HepG2 (cell line): ENCODE measurements at regions not wholly inside any gene's neighbourhood (a gene's known extent, or its start where the extent isn't known, plus 50 kb on each side); places are given as distances from the start of the nearest gene placed in this dataset.

Experiments used
- ATAC-seq: fragments of 200-7000 bp; cut with Tn5 transposase; 3 replicates; pipeline ENCODE4 v1.9.1; 2020; ENCODE audit warnings: mild to moderate bottlenecking, moderate library complexity
- BruUV-seq: library from RNA; stranded (reverse); fragments of 400-500 nt; replicated peaks from 2 replicates; lab custom pipeline; 2021; lab: Mats Ljungman, UMichigan
- CTCF ChIA-PET: fragments of 300-600 bp; formaldehyde crosslinking; extraction: SDS; loops from one replicate; lab custom pipeline; 2021; ENCODE audit warnings: low total read pairs, inconsistent platforms, low intra/inter-chr PET ratio; lab: Yijun Ruan, JAX
- POLR2A ChIA-PET: fragments of 350-600 bp; sonication (Branson Sonifier 250); formaldehyde crosslinking; loops from one replicate; lab custom pipeline; 2020; ENCODE audit warnings: antibody characterized with exemption, inconsistent platforms; lab: Yijun Ruan, JAX
- DNase-seq: peaks from one replicate; pipeline ENCODE4 v3.0.0-alpha.2; 2015; ENCODE audit warnings: low spot score
- FAIRE-seq: peaks from 3 replicates; lab custom pipeline; 2011; peaks lifted over from hg19 to GRCh38; lab: Jason Lieb, UNC
- H2AFZ ChIP-seq: one replicate; pipeline ENCODE4 v1.6.1; 2011; ENCODE audit warnings: low read length, inconsistent platforms
- H3K27ac ChIP-seq: fragments of 300-600 bp; 3 replicates; pipeline ENCODE4 v1.8.0; 2011; ENCODE audit warnings: mixed run types, mild to moderate bottlenecking, mixed read lengths, low read length, inconsistent platforms; ENCODE audit not compliant: insufficient read depth; ENCODE audit errors: extremely low read length
- H3K27me3 ChIP-seq, 2 experiments: fragments of 200-600 bp in 1 of 2; 2 replicates in 1 of 2; 3 replicates in 1 of 2; pipeline versions ENCODE4 v1.6.0 to v1.8.0; 2011; ENCODE audit warnings: low read length in 2 of 2, mild to moderate bottlenecking in 2 of 2, moderate library complexity in 2 of 2, inconsistent platforms in 1 of 2; ENCODE audit not compliant: insufficient read depth in 2 of 2, control insufficient read depth in 1 of 2
- H3K36me3 ChIP-seq, 2 experiments: fragments of 200-600 bp in 1 of 2; replicated peaks in 1 of 2; 2 replicates in 1 of 2; 3 replicates in 1 of 2; pipeline versions ENCODE4 v1.5.1 to v1.8.0; 2011; ENCODE audit warnings: low read length in 2 of 2, inconsistent platforms in 1 of 2; ENCODE audit not compliant: insufficient read depth in 2 of 2, control insufficient read depth in 1 of 2
- H3K4me1 ChIP-seq: 2 replicates; pipeline ENCODE4 v1.5.1; 2012; ENCODE audit warnings: low read length, inconsistent platforms; ENCODE audit not compliant: insufficient read depth
- H3K4me2 ChIP-seq: 2 replicates; pipeline ENCODE4 v1.6.0; 2011; ENCODE audit warnings: low read depth, low read length, inconsistent platforms
- H3K4me3 ChIP-seq, 3 experiments: fragments of 200-600 bp in 1 of 3; sonication (generic), shearing (Covaris generic) in 1 of 3; replicated peaks in 1 of 3; 2 replicates each; pipeline ENCODE4 v1.5.1; 2011 to 2016; ENCODE audit warnings: low read length in 3 of 3, inconsistent platforms in 2 of 3, low read depth in 2 of 3, mild to moderate bottlenecking in 2 of 3, control low read depth in 1 of 3, mixed read lengths in 1 of 3; ENCODE audit not compliant: insufficient read depth in 1 of 3
- H3K79me2 ChIP-seq: one replicate; pipeline ENCODE4 v1.6.1; 2011; ENCODE audit warnings: low read length, inconsistent platforms; ENCODE audit not compliant: insufficient read depth
- H3K9ac ChIP-seq: 2 replicates; pipeline ENCODE4 v1.6.0; 2011; ENCODE audit warnings: mild to moderate bottlenecking, low read depth, low read length, inconsistent platforms; ENCODE audit not compliant: insufficient read depth
- H3K9me3 ChIP-seq: 2 replicates; pipeline ENCODE4 v1.5.1; 2012; ENCODE audit warnings: mild to moderate bottlenecking, low read length
- H4K20me1 ChIP-seq: 2 replicates; pipeline ENCODE4 v1.6.0; 2011; ENCODE audit warnings: inconsistent platforms, mild to moderate bottlenecking, low read length, moderate library complexity; ENCODE audit not compliant: insufficient read depth
- CBX2 ChIP-seq, 2 experiments: fragments of 200-600 bp in 1 of 2; sonication (generic); formaldehyde crosslinking in 1 of 2; IDR thresholded peaks; 2 replicates each; pipeline versions ENCODE4 v1.7.0 to v1.8.1; 2018 to 2022; ENCODE audit warnings: low read depth in 2 of 2, low read length in 1 of 2, mild to moderate bottlenecking in 1 of 2, missing genetic modification reagents in 1 of 2
- HNRNPH1 ChIP-seq: fragments of 200-400 bp; formaldehyde crosslinking; optimal IDR thresholded peaks from 2 replicates; pipeline ENCODE3; 2017; ENCODE audit warnings: mild to moderate bottlenecking, low read depth, low read length
- NR3C1 ChIP-seq: sonication (generic); formaldehyde crosslinking; IDR thresholded peaks from 2 replicates; pipeline ENCODE4 v1.4.0; 2020; ENCODE audit warnings: missing genetic modification reagents
- PHB2 ChIP-seq: fragments of 450-650 bp; IDR thresholded peaks from 2 replicates; pipeline ENCODE4 v1.6.1; 2018; ENCODE audit not compliant: partially characterized antibody
- ZNF10 ChIP-seq: sonication (generic); formaldehyde crosslinking; IDR thresholded peaks from 2 replicates; pipeline ENCODE4 v1.4.0; 2020; ENCODE audit warnings: mild to moderate bottlenecking, low read depth, missing genetic modification reagents, borderline replicate concordance
- ZNF550 ChIP-seq: sonication (generic); formaldehyde crosslinking; IDR thresholded peaks from 2 replicates; pipeline ENCODE4 v1.4.0; 2020; ENCODE audit warnings: mild to moderate bottlenecking, missing genetic modification reagents, borderline replicate concordance
- ZNF766 ChIP-seq: sonication (generic); formaldehyde crosslinking; IDR thresholded peaks from 2 replicates; pipeline ENCODE4 v1.5.0; 2020; ENCODE audit warnings: missing genetic modification reagents, borderline replicate concordance
- ZNF841 ChIP-seq: sonication (generic); formaldehyde crosslinking; IDR thresholded peaks from 2 replicates; pipeline ENCODE4 v1.8.1; 2023; ENCODE audit warnings: missing genetic modification reagents, borderline replicate concordance
- ZSCAN31 ChIP-seq: sonication (generic); formaldehyde crosslinking; IDR thresholded peaks from 2 replicates; pipeline ENCODE4 v1.5.0; 2020; ENCODE audit warnings: low read depth, mild to moderate bottlenecking, missing genetic modification reagents
- WGBS: methylation state at CpG from one replicate; pipeline ENCODE4 v1.1.6; 2017; ENCODE audit warnings: low lambda C conversion rate; 5-methylcytosine and 5-hydroxymethylcytosine counted together
- in situ Hi-C: cut with HindIII; loops from 2 replicates; pipeline ENCODE4 v1.10.0; 2017; ENCODE audit warnings: low pct_unique_long_range_greater_than_20kb; ENCODE audit not compliant: extremely low pct_ligation_motif_present
- intact Hi-C: fragments of 100-400 bp; cut with micrococcal nuclease; formaldehyde crosslinking; loops from one replicate; pipeline ENCODE4 v1.10.0; 2022; ENCODE audit not compliant: unreplicated experiment
- TF ChIP-seq, protein P1 (sequence below): sonication (generic); formaldehyde crosslinking; IDR thresholded peaks from 2 replicates; pipeline ENCODE4 v1.4.0; 2020; ENCODE audit warnings: missing genetic modification reagents, mild to moderate bottlenecking, borderline replicate concordance
- TF ChIP-seq, protein P2 (sequence below): sonication (generic); formaldehyde crosslinking; IDR thresholded peaks from 2 replicates; pipeline ENCODE4 v1.4.0; 2020; ENCODE audit warnings: missing genetic modification reagents, mild to moderate bottlenecking, borderline replicate concordance

DNA sequence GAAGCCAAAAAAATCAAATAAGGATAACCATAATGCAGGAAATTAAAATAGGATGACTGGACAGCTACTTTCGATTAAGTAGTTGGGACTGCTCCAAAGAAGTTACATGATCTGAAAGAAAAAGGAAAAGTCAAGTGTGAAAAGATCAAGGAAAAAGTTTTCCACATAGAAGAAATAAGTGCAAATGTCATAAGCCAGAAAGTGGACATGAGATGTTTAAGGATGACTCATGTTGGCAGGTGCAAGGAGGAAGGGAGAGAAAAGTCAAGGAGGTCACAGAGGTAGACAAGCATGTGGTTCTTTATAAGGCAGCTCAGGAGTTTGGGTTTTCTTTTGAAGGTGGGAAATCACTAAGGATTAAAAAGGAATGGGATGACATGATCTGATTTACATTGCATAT, 89.8 kb upstream of the GPRIN3 start:
- POLR2A ChIA-PET: no interaction called here
- no peak overlapping the region for H3K9ac ChIP-seq
- no peaks in the 10 kb centered on the region for H3K79me2 ChIP-seq
- no peaks in the 10 kb centered on the region for H3K9me3 ChIP-seq
- no peaks in the 10 kb centered on the region for H3K4me1 ChIP-seq
- no peaks in the 10 kb centered on the region for H3K27me3 ChIP-seq
- intact Hi-C loops (no loop called here), in situ Hi-C loops (no loop called here)
- FAIRE-seq (no peak), DNase-seq (no peak), ATAC-seq (no peak)
- H3K4me2 ChIP-seq: no peak overlapping the region
- no peak overlapping the region for H2AFZ ChIP-seq
- H3K36me3 ChIP-seq: no peaks in the 10 kb centered on the region
- H3K4me3 ChIP-seq: no peak overlapping the region
- WGBS: 0% methylated on average over 1 of the region's 1 CpG
- CTCF ChIA-PET: no interaction called here
- TF ChIP-seq, protein P1, sequence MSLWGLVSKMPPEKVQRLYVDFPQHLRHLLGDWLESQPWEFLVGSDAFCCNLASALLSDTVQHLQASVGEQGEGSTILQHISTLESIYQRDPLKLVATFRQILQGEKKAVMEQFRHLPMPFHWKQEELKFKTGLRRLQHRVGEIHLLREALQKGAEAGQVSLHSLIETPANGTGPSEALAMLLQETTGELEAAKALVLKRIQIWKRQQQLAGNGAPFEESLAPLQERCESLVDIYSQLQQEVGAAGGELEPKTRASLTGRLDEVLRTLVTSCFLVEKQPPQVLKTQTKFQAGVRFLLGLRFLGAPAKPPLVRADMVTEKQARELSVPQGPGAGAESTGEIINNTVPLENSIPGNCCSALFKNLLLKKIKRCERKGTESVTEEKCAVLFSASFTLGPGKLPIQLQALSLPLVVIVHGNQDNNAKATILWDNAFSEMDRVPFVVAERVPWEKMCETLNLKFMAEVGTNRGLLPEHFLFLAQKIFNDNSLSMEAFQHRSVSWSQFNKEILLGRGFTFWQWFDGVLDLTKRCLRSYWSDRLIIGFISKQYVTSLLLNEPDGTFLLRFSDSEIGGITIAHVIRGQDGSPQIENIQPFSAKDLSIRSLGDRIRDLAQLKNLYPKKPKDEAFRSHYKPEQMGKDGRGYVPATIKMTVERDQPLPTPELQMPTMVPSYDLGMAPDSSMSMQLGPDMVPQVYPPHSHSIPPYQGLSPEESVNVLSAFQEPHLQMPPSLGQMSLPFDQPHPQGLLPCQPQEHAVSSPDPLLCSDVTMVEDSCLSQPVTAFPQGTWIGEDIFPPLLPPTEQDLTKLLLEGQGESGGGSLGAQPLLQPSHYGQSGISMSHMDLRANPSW (CRISPR knock-in tag): no peak
- no peak for TF ChIP-seq ZNF10 (CRISPR knock-in tag)
- TF ChIP-seq PHB2: no peak
- no peak for TF ChIP-seq ZNF766 (CRISPR knock-in tag)
- TF ChIP-seq NR3C1: no peak
- TF ChIP-seq ZNF841 (CRISPR knock-in tag): no peak
- TF ChIP-seq ZNF550 (CRISPR knock-in tag): no peak
- TF ChIP-seq, protein P2, sequence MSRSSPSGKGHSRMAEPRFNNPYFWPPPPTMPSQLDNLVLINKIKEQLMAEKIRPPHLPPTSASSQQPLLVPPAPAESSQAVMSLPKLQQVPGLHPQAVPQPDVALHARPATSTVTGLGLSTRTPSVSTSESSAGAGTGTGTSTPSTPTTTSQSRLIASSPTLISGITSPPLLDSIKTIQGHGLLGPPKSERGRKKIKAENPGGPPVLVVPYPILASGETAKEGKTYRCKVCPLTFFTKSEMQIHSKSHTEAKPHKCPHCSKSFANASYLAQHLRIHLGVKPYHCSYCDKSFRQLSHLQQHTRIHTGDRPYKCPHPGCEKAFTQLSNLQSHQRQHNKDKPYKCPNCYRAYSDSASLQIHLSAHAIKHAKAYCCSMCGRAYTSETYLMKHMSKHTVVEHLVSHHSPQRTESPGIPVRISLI (CRISPR knock-in tag): no peak
- TF ChIP-seq ZSCAN31: no peak
- TF ChIP-seq HNRNPH1: no peak
- TF ChIP-seq CBX2 (IDR thresholded peaks at IDR 0.05; ENCODE audit: low read depth, low read length): no peak
- TF ChIP-seq CBX2 (CRISPR knock-in tag; IDR thresholded peaks at IDR 0.05; ENCODE audit: low read depth): no peak
- H3K27ac ChIP-seq: no peak overlapping the region
- no peaks in the 10 kb centered on the region for H4K20me1 ChIP-seq
- BruUV-seq: no TSS peak
